H1 (cell line): ENCODE measurements at regions not wholly inside any gene's neighbourhood (a gene's known extent, or its start where the extent isn't known, plus 50 kb on each side); places are given as distances from the start of the nearest gene placed in this dataset.

Experiments
- CTCF ChIA-PET: fragments of 300-600 bp; sonication (Branson Sonifier 250); formaldehyde crosslinking; loops from one replicate; lab custom pipeline; 2021; ENCODE audit not compliant: partially characterized antibody; lab: Charles Lee
- POLR2A ChIA-PET: fragments of 300-600 bp; sonication (Branson Sonifier 250); formaldehyde crosslinking; loops from one replicate; lab custom pipeline; 2021; ENCODE audit warnings: inconsistent platforms; ENCODE audit not compliant: partially characterized antibody; lab: Charles Lee
- DNase-seq, 2 experiments: peaks; one replicate each; pipeline versions ENCODE4 v3.0.0 to v3.0.0-alpha.2; 2010 to 2022; ENCODE audit warnings: low spot score in 2 of 2, low read depth in 1 of 2, mixed read lengths in 1 of 2
- FAIRE-seq: peaks from 2 replicates; lab custom pipeline; 2011; peaks lifted over from hg19 to GRCh38; lab: Jason Lieb, UNC
- H2AFZ ChIP-seq: 2 replicates; pipeline ENCODE4 v1.8.1; 2012; ENCODE audit warnings: low read length, inconsistent platforms
- H2AK5ac ChIP-seq: 2 replicates; pipeline ENCODE4 v1.6.1; 2013; ENCODE audit warnings: low read depth, low read length
- H2BK120ac ChIP-seq: replicated peaks from 2 replicates; pipeline ENCODE3; 2013; ENCODE audit warnings: low read depth, low read length, inconsistent platforms
- H2BK12ac ChIP-seq: 2 replicates; pipeline ENCODE4 v1.6.1; 2013; ENCODE audit warnings: low read depth, low read length
- H2BK15ac ChIP-seq: 2 replicates; pipeline ENCODE4 v1.6.1; 2013; ENCODE audit warnings: low read length
- H2BK20ac ChIP-seq: 2 replicates; pipeline ENCODE4 v1.6.1; 2013; ENCODE audit warnings: low read length
- H2BK5ac ChIP-seq: 2 replicates; pipeline ENCODE4 v1.6.1; 2013; ENCODE audit warnings: low read depth, low read length
- H3K14ac ChIP-seq: 2 replicates; pipeline ENCODE4 v1.6.1; 2013; ENCODE audit warnings: inconsistent platforms; ENCODE audit not compliant: insufficient read length
- H3K18ac ChIP-seq: 2 replicates; pipeline ENCODE4 v1.6.1; 2013; ENCODE audit warnings: low read length; ENCODE audit errors: extremely low read depth
- H3K23ac ChIP-seq: 2 replicates; pipeline ENCODE4 v1.6.1; 2013; ENCODE audit warnings: inconsistent platforms; ENCODE audit not compliant: insufficient read length
- H3K23me2 ChIP-seq: 2 replicates; pipeline ENCODE4 v1.6.1; 2013; ENCODE audit warnings: low read depth, low read length
- H3K27ac ChIP-seq: 2 replicates; pipeline ENCODE4 v1.6.1; 2011; ENCODE audit warnings: low read depth, low read length, inconsistent platforms
- H3K27me3 ChIP-seq, 4 experiments: replicated peaks in 1 of 4; 1 replicate in 1 of 4; 2 replicates in 3 of 4; pipeline versions ENCODE4 v1.6.1 to v1.8.1; 2011 to 2013; ENCODE audit warnings: low read length in 3 of 4, mild to moderate bottlenecking in 3 of 4, inconsistent platforms in 2 of 4, mixed read lengths in 2 of 4, moderate library complexity in 1 of 4; ENCODE audit not compliant: control insufficient read depth in 3 of 4, insufficient read depth in 3 of 4; ENCODE audit errors: extremely low read depth in 1 of 4
- H3K36me3 ChIP-seq, 4 experiments: 2 replicates each; pipeline versions ENCODE4 v1.6.1 to v1.8.1; 2011 to 2013; ENCODE audit warnings: mild to moderate bottlenecking in 4 of 4, low read length in 3 of 4, moderate library complexity in 2 of 4, control low read depth in 1 of 4, inconsistent platforms in 1 of 4; ENCODE audit not compliant: insufficient read depth in 4 of 4, control insufficient read depth in 2 of 4
- H3K4ac ChIP-seq: replicated peaks from 2 replicates; pipeline ENCODE3; 2013; ENCODE audit warnings: low read length, low read depth, mixed read lengths, inconsistent platforms; ENCODE audit not compliant: insufficient read length
- H3K4me1 ChIP-seq, 4 experiments: replicated peaks in 1 of 4; 1 replicate in 1 of 4; 2 replicates in 3 of 4; pipeline versions ENCODE4 v1.6.1 to v1.8.1; 2011 to 2013; ENCODE audit warnings: low read length in 3 of 4, inconsistent platforms in 2 of 4, mixed read lengths in 1 of 4; ENCODE audit not compliant: insufficient read depth in 4 of 4, control insufficient read depth in 3 of 4
- H3K4me2 ChIP-seq, 2 experiments: 2 replicates each; pipeline versions ENCODE4 v1.6.1 to v1.8.1; 2011 to 2013; ENCODE audit warnings: low read depth in 2 of 2, low read length in 2 of 2, control low read depth in 1 of 2, inconsistent platforms in 1 of 2, mild to moderate bottlenecking in 1 of 2; ENCODE audit not compliant: insufficient read depth in 1 of 2
- H3K4me3 ChIP-seq, 4 experiments: fragments of 200-600, 300-600 bp in 1 of 4; sonication (generic), shearing (Covaris generic), sonication (Bioruptor Twin) in 1 of 4; 2 replicates each; pipeline versions ENCODE4 v1.5.1 to v1.8.1; 2011 to 2016; ENCODE audit warnings: low read length in 4 of 4, low read depth in 3 of 4, control low read depth in 2 of 4, inconsistent platforms in 2 of 4, mild to moderate bottlenecking in 2 of 4, mixed read lengths in 1 of 4, moderate library complexity in 1 of 4; ENCODE audit not compliant: insufficient read depth in 2 of 4; ENCODE audit errors: extremely low read depth in 1 of 4
- H3K56ac ChIP-seq: replicated peaks from 2 replicates; pipeline ENCODE3; 2013; ENCODE audit warnings: low read depth, mild to moderate bottlenecking, mixed read lengths, low read length, inconsistent platforms; ENCODE audit not compliant: insufficient read length
- H3K79me1 ChIP-seq: 2 replicates; pipeline ENCODE4 v1.6.1; 2013; ENCODE audit warnings: low read depth, low read length, control low read depth
- H3K79me2 ChIP-seq, 2 experiments: 2 replicates each; pipeline versions ENCODE4 v1.6.1 to v1.8.1; 2012 to 2013; ENCODE audit warnings: low read length in 2 of 2, mild to moderate bottlenecking in 2 of 2, inconsistent platforms in 1 of 2; ENCODE audit not compliant: insufficient read depth in 2 of 2, control insufficient read depth in 1 of 2
- H3K9ac ChIP-seq, 4 experiments: replicated peaks in 1 of 4; 1 replicate in 1 of 4; 2 replicates in 3 of 4; pipeline versions ENCODE4 v1.6.1 to v1.8.1; 2011 to 2013; ENCODE audit warnings: low read depth in 3 of 4, low read length in 3 of 4, control low read depth in 2 of 4, mild to moderate bottlenecking in 2 of 4, moderate library complexity in 2 of 4, inconsistent platforms in 1 of 4; ENCODE audit errors: extremely low read depth in 1 of 4
- H3K9me3 ChIP-seq, 2 experiments: 2 replicates each; pipeline versions ENCODE4 v1.6.1 to v1.8.1; 2012 to 2013; ENCODE audit warnings: mild to moderate bottlenecking in 2 of 2, moderate library complexity in 2 of 2, control low read depth in 1 of 2, inconsistent platforms in 1 of 2, low read depth in 1 of 2, low read length in 1 of 2, mixed read lengths in 1 of 2; ENCODE audit not compliant: insufficient read depth in 2 of 2
- H4K20me1 ChIP-seq, 2 experiments: replicated peaks in 1 of 2; 2 replicates each; pipeline versions ENCODE3 to v1.8.1; 2011 to 2013; ENCODE audit warnings: inconsistent platforms in 2 of 2, low read length in 2 of 2, mild to moderate bottlenecking in 1 of 2; ENCODE audit not compliant: insufficient read depth in 2 of 2, control insufficient read depth in 1 of 2
- H4K5ac ChIP-seq: 2 replicates; pipeline ENCODE4 v1.6.1; 2013; ENCODE audit warnings: low read length, low read depth, mixed read lengths, inconsistent platforms; ENCODE audit not compliant: insufficient read length
- H4K8ac ChIP-seq: 2 replicates; pipeline ENCODE4 v1.8.0; 2013; ENCODE audit warnings: mild to moderate bottlenecking, moderate library complexity, low read length, inconsistent platforms; ENCODE audit not compliant: insufficient read depth; ENCODE audit errors: extremely low read depth
- H4K91ac ChIP-seq: replicated peaks from 2 replicates; pipeline ENCODE3; 2013; ENCODE audit warnings: low read length, mixed read lengths, inconsistent platforms; ENCODE audit not compliant: insufficient read length
- BACH1 ChIP-seq: IDR thresholded peaks from 2 replicates; pipeline ENCODE4 v1.6.1; 2012; ENCODE audit warnings: low read length, improper control_type of control experiment
- CBX8 ChIP-seq: fragments of 300-800, 300-1000 bp; sonication (generic); IDR thresholded peaks from 2 replicates; pipeline ENCODE4 v1.7.1; 2016; ENCODE audit warnings: low read depth, low read length, borderline replicate concordance
- CHD2 ChIP-seq: IDR thresholded peaks from 2 replicates; pipeline ENCODE4 v1.6.1; 2012; ENCODE audit warnings: low read length, improper control_type of control experiment
- CTCF ChIP-seq, 3 experiments: IDR thresholded peaks; 1 replicate in 2 of 3; 2 replicates in 1 of 3; pipeline versions ENCODE4 v1.5.1 to v1.6.1; 2011; ENCODE audit warnings: low read length in 3 of 3, mild to moderate bottlenecking in 3 of 3, inconsistent platforms in 2 of 3, low read depth in 1 of 3, moderate library complexity in 1 of 3; ENCODE audit not compliant: insufficient read depth in 1 of 3; ENCODE audit errors: control extremely low read depth in 1 of 3
- JUN ChIP-seq: IDR thresholded peaks from 2 replicates; pipeline ENCODE4 v1.6.1; 2011; ENCODE audit warnings: low read depth, mild to moderate bottlenecking, improper control_type of control experiment, low read length
- NRF1 ChIP-seq: IDR thresholded peaks from 2 replicates; pipeline ENCODE4 v1.6.1; 2011; ENCODE audit warnings: mild to moderate bottlenecking, low read depth, low read length, improper control_type of control experiment
- POLR2A ChIP-seq, 2 experiments: IDR thresholded peaks; 1 replicate in 1 of 2; 2 replicates in 1 of 2; pipeline ENCODE4 v1.6.1; 2011; ENCODE audit warnings: low read depth in 2 of 2, low read length in 2 of 2, mild to moderate bottlenecking in 2 of 2; ENCODE audit errors: control extremely low read depth in 1 of 2
- POU5F1 ChIP-seq: IDR thresholded peaks from 2 replicates; pipeline ENCODE4 v1.6.1; 2011; ENCODE audit warnings: low read depth, mild to moderate bottlenecking, low read length, moderate library complexity
- RNF2 ChIP-seq: fragments of 200-900, 300-1000 bp; sonication (generic); IDR thresholded peaks from 2 replicates; pipeline ENCODE4 v1.7.1; 2016; ENCODE audit warnings: borderline replicate concordance, low read depth, mild to moderate bottlenecking, antibody characterized with exemption, low read length; ENCODE audit not compliant: poor library complexity, severe bottlenecking; ENCODE audit errors: missing control alignments
- SAP30 ChIP-seq: fragments of 300-600 bp; sonication (generic); IDR thresholded peaks from 2 replicates; pipeline ENCODE4 v1.7.1; 2012; ENCODE audit warnings: low read length, moderate library complexity, mild to moderate bottlenecking, inconsistent platforms; ENCODE audit not compliant: insufficient read depth, insufficient replicate concordance
- SP2 ChIP-seq: IDR thresholded peaks from 2 replicates; pipeline ENCODE4 v1.6.1; 2012; ENCODE audit warnings: mild to moderate bottlenecking, low read length, inconsistent platforms
- TAF1 ChIP-seq: IDR thresholded peaks from 2 replicates; pipeline ENCODE4 v1.6.1; 2011; ENCODE audit warnings: mild to moderate bottlenecking, low read depth, low read length
- TCF12 ChIP-seq: IDR thresholded peaks from 2 replicates; pipeline ENCODE4 v1.6.1; 2011; ENCODE audit warnings: low read depth, mild to moderate bottlenecking, low read length
- WGBS, 2 experiments: shearing (Covaris generic) in 1 of 2; methylation state at CpG; one replicate each; pipeline versions ENCODE4 v1.1.6 to v1.1.7; 2013 to 2015; ENCODE audit warnings: low lambda C conversion rate in 2 of 2, mixed read lengths in 2 of 2, inconsistent platforms in 1 of 2, low coverage in 1 of 2, missing lambda C conversion rate in 1 of 2; ENCODE audit not compliant: insufficient replicate concordance in 2 of 2, insufficient coverage in 1 of 2, insufficient read length in 1 of 2; ENCODE audit errors: extremely low coverage in 1 of 2, missing lambda C conversion rate in 1 of 2; 5-methylcytosine and 5-hydroxymethylcytosine counted together

- Histone ChIP-seq H3K36me3 (no peaks in the 10 kb centered on the region), H3K18ac (no peak overlapping the region), H3K23ac (no peak overlapping the region), H2BK12ac (no peak overlapping the region), H3K14ac (no peak overlapping the region), H3K79me2 (no peaks in the 10 kb centered on the region), H3K27ac (no peak overlapping the region), H3K4me2 (0 out of 4 replicates have a peak overlapping the region, but pooled peaks of 1 of the 2 experiments have one; percentile 26), H3K4me3 (peak overlapping the region in 1 of 4 experiments; percentile 10; a peak in 1 of 8 replicates), H3K23me2 (no peaks in the 10 kb centered on the region; the same call in 1 of the 2 replicates), H3K9me3 (no peaks in the 10 kb centered on the region), H2BK120ac (no peak overlapping the region), H3K27me3 (no peaks in the 10 kb centered on the region), H4K5ac (no peak overlapping the region), H3K4me1 (peaks cover 0 to 8% (median 3%) of the 10 kb centered on the region in 4 experiments; a peak in 3 of 7 replicates), H3K56ac (no peak overlapping the region), H2BK15ac (no peak overlapping the region), H3K4ac (no peak overlapping the region), H4K20me1 (no peaks in the 10 kb centered on the region), H3K9ac (no peak overlapping the region), H4K91ac (peak overlapping the region; percentile 96), H2AFZ (no peak overlapping the region), H2BK5ac (no peak overlapping the region), H3K79me1 (no peaks in the 10 kb centered on the region), H2AK5ac (no peak overlapping the region), H4K8ac (no peak overlapping the region), H2BK20ac (no peak overlapping the region)
- DNase-seq (no peak), FAIRE-seq (no peak)
- WGBS, 2 experiments = 76% methylated on average over 3 of the region's 3 CpGs; no CpG with 5 or more reads in 1 of the 2 experiments
- ChIA-PET CTCF (no interaction called here), POLR2A (no interaction called here)
- TF ChIP-seq TAF1 (no peak), POLR2A (IDR thresholded peaks at IDR 0.05; ENCODE audit: control extremely low read depth in 1 of 2, low read depth in 2 of 2, low read length in 2 of 2) (no peak), NRF1 (no peak), BACH1 (no peak), SAP30 (no peak), CTCF (IDR thresholded peaks at IDR 0.05; ENCODE audit: control extremely low read depth in 1 of 3, insufficient read depth in 1 of 3, low read depth in 1 of 3, low read length in 3 of 3) (no peak), JUN (no peak), SP2 (no peak), CHD2 (no peak), RNF2 (no peak), TCF12 (no peak), CBX8 (no peak), POU5F1 (no peak)
Measured at GRCh38 chr7:13749636-13750035, 239.8 kb downstream of the ETV1 start.
